ENCODE measurements at regions not wholly inside any gene's neighbourhood (a gene's known extent, or its start where the extent isn't known, plus 50 kb on each side); places are given as distances from the start of the nearest gene placed in this dataset.

- Histone ChIP-seq H3F3A (ENCODE audit: insufficient read depth, low read length, poor library complexity, severe bottlenecking) (no peaks in the 10 kb centered on the region), H3K36me3 (ENCODE audit: insufficient read depth, low read length) (no peaks in the 10 kb centered on the region), H3K9me3 (ENCODE audit: low read length) (no peaks in the 10 kb centered on the region), H3K9ac (ENCODE audit: low read length) (no peak overlapping the region), H3K27ac (ENCODE audit: low read length) (no peak overlapping the region), H4K20me1 (ENCODE audit: insufficient read depth) (no peaks in the 10 kb centered on the region), H3K27me3 (ENCODE audit: insufficient read depth, low read depth, low read length) (no peaks in the 10 kb centered on the region), H2AFZ (ENCODE audit: low read depth, low read length) (no peak overlapping the region), H3K9me2 (ENCODE audit: insufficient read depth, low read length) (no peaks in the 10 kb centered on the region), H3K79me2 (replicated peaks; ENCODE audit: insufficient read depth, low read length) (no peaks in the 10 kb centered on the region), H3K4me3 (ENCODE audit: low read length) (no peak overlapping the region), H3K4me2 (ENCODE audit: low read length) (no peak overlapping the region)
- no peak for TF ChIP-seq MXI1 (conservative IDR thresholded peaks at IDR 0.05; ENCODE audit: poor library complexity, severe bottlenecking)
- TF ChIP-seq SMC3 (conservative IDR thresholded peaks at IDR 0.05; ENCODE audit: poor library complexity): no peak
- no peak for TF ChIP-seq EP300 (conservative IDR thresholded peaks at IDR 0.05; ENCODE audit: poor library complexity, severe bottlenecking)
- TF ChIP-seq, protein P1, sequence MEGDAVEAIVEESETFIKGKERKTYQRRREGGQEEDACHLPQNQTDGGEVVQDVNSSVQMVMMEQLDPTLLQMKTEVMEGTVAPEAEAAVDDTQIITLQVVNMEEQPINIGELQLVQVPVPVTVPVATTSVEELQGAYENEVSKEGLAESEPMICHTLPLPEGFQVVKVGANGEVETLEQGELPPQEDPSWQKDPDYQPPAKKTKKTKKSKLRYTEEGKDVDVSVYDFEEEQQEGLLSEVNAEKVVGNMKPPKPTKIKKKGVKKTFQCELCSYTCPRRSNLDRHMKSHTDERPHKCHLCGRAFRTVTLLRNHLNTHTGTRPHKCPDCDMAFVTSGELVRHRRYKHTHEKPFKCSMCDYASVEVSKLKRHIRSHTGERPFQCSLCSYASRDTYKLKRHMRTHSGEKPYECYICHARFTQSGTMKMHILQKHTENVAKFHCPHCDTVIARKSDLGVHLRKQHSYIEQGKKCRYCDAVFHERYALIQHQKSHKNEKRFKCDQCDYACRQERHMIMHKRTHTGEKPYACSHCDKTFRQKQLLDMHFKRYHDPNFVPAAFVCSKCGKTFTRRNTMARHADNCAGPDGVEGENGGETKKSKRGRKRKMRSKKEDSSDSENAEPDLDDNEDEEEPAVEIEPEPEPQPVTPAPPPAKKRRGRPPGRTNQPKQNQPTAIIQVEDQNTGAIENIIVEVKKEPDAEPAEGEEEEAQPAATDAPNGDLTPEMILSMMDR (IDR thresholded peaks at IDR 0.05; ENCODE audit: poor library complexity, severe bottlenecking): no peak
- no peak for TF ChIP-seq TAF1 (IDR thresholded peaks at IDR 0.05; ENCODE audit: low read depth)
Observed at GRCh38 chr4:138086611-138087041, 155.5 kb downstream of the SLC7A11 start.

GRCh38 chr4:138085736-138086305, 156.3 kb downstream of the SLC7A11 start:
- Histone ChIP-seq H3K27me3 (ENCODE audit: insufficient read depth, low read depth, low read length) (no peaks in the 10 kb centered on the region), H3K27ac (ENCODE audit: low read length) (no peak overlapping the region), H3K4me2 (ENCODE audit: low read length) (no peak overlapping the region), H3K36me3 (ENCODE audit: insufficient read depth, low read length) (no peaks in the 10 kb centered on the region), H2AFZ (ENCODE audit: low read depth, low read length) (no peak overlapping the region), H3K9me3 (ENCODE audit: low read length) (no peaks in the 10 kb centered on the region), H3K9me2 (ENCODE audit: insufficient read depth, low read length) (no peaks in the 10 kb centered on the region), H3K9ac (ENCODE audit: low read length) (no peak overlapping the region), H3F3A (ENCODE audit: insufficient read depth, low read length, poor library complexity, severe bottlenecking) (no peaks in the 10 kb centered on the region), H4K20me1 (ENCODE audit: insufficient read depth) (no peaks in the 10 kb centered on the region), H3K4me3 (ENCODE audit: low read length) (no peak overlapping the region), H3K79me2 (replicated peaks; ENCODE audit: insufficient read depth, low read length) (no peaks in the 10 kb centered on the region)
- TF ChIP-seq, protein P2, sequence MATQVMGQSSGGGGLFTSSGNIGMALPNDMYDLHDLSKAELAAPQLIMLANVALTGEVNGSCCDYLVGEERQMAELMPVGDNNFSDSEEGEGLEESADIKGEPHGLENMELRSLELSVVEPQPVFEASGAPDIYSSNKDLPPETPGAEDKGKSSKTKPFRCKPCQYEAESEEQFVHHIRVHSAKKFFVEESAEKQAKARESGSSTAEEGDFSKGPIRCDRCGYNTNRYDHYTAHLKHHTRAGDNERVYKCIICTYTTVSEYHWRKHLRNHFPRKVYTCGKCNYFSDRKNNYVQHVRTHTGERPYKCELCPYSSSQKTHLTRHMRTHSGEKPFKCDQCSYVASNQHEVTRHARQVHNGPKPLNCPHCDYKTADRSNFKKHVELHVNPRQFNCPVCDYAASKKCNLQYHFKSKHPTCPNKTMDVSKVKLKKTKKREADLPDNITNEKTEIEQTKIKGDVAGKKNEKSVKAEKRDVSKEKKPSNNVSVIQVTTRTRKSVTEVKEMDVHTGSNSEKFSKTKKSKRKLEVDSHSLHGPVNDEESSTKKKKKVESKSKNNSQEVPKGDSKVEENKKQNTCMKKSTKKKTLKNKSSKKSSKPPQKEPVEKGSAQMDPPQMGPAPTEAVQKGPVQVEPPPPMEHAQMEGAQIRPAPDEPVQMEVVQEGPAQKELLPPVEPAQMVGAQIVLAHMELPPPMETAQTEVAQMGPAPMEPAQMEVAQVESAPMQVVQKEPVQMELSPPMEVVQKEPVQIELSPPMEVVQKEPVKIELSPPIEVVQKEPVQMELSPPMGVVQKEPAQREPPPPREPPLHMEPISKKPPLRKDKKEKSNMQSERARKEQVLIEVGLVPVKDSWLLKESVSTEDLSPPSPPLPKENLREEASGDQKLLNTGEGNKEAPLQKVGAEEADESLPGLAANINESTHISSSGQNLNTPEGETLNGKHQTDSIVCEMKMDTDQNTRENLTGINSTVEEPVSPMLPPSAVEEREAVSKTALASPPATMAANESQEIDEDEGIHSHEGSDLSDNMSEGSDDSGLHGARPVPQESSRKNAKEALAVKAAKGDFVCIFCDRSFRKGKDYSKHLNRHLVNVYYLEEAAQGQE (IDR thresholded peaks at IDR 0.05; ENCODE audit: borderline replicate concordance): no peak
- TF ChIP-seq EP300 (conservative IDR thresholded peaks at IDR 0.05; ENCODE audit: poor library complexity, severe bottlenecking) (no peak), MXI1 (conservative IDR thresholded peaks at IDR 0.05; ENCODE audit: poor library complexity, severe bottlenecking) (no peak), EZH2 (IDR thresholded peaks at IDR 0.05; ENCODE audit: borderline replicate concordance, insufficient read depth, low read length, poor library complexity, severe bottlenecking) (no peak), RAD21 (conservative IDR thresholded peaks at IDR 0.05) (no peak), POLR2AphosphoS5 (IDR thresholded peaks at IDR 0.05) (no peak), SMC3 (conservative IDR thresholded peaks at IDR 0.05; ENCODE audit: poor library complexity) (no peak), TAF1 (IDR thresholded peaks at IDR 0.05; ENCODE audit: low read depth) (no peak)
- TF ChIP-seq, protein P1 (IDR thresholded peaks at IDR 0.05; ENCODE audit: poor library complexity, severe bottlenecking): no peak
